WTC11 (cell line): ENCODE measurements at regions not wholly inside any gene's neighbourhood (a gene's known extent, or its start where the extent isn't known, plus 50 kb on each side); places are given as distances from the start of the nearest gene placed in this dataset.

Experiments
- ATAC-seq: fragments of 200-7000 bp; cut with Tn5 transposase; 2 replicates; pipeline ENCODE4 v1.10.0; 2021; ENCODE audit warnings: mild to moderate bottlenecking, moderate library complexity
- CTCF ChIA-PET: fragments of 300-600 bp; sonication (Branson Sonifier 250); formaldehyde crosslinking; loops from one replicate; lab custom pipeline; 2021; ENCODE audit warnings: antibody characterized with exemption; lab: Charles Lee
- POLR2A ChIA-PET: fragments of 350-600 bp; sonication (Branson Sonifier 250); formaldehyde crosslinking; loops from one replicate; lab custom pipeline; 2021; ENCODE audit warnings: antibody characterized with exemption; lab: Charles Lee
- DNase-seq: peaks from one replicate; pipeline ENCODE4 v3.0.0; 2021; ENCODE audit warnings: low spot score
- H3K27ac Mint-ChIP-seq: 2 replicates; pipeline ENCODE4 v1.8.0; 2021; ENCODE audit warnings: mixed read lengths
- H3K27me3 Mint-ChIP-seq: 2 replicates; pipeline ENCODE4 v1.8.0; 2021; ENCODE audit warnings: low read depth, mild to moderate bottlenecking, moderate library complexity, mixed read lengths
- H3K36me3 Mint-ChIP-seq: 2 replicates; pipeline ENCODE4 v1.8.0; 2021; ENCODE audit warnings: mixed read lengths
- H3K4me1 Mint-ChIP-seq: 2 replicates; pipeline ENCODE4 v1.8.0; 2022; ENCODE audit warnings: mixed read lengths
- H3K4me3 Mint-ChIP-seq: 2 replicates; pipeline ENCODE4 v1.8.0; 2021; ENCODE audit warnings: mild to moderate bottlenecking, moderate library complexity, mixed read lengths
- H3K9me3 Mint-ChIP-seq: 2 replicates; pipeline ENCODE4 v1.8.0; 2021; ENCODE audit warnings: mixed read lengths
- ESRRA ChIP-seq: sonication (generic); formaldehyde crosslinking; IDR thresholded peaks from 2 replicates; pipeline ENCODE4 v1.8.1; 2022; ENCODE audit warnings: mild to moderate bottlenecking, missing genetic modification reagents, borderline replicate concordance
- HMGA2 ChIP-seq: fragments of 250-450 bp; sonication (Bioruptor Pico); IDR thresholded peaks from 2 replicates; pipeline ENCODE4 v1.4.0; 2021; ENCODE audit warnings: mild to moderate bottlenecking, moderate library complexity
- JUN ChIP-seq: sonication (generic); formaldehyde crosslinking; IDR thresholded peaks from 2 replicates; pipeline ENCODE4 v1.8.0; 2023; ENCODE audit warnings: mild to moderate bottlenecking, missing genetic modification reagents
- NFE2L1 ChIP-seq: sonication (generic); formaldehyde crosslinking; IDR thresholded peaks from 2 replicates; pipeline ENCODE4 v1.8.1; 2023; ENCODE audit warnings: missing genetic modification reagents
- ZBTB21 ChIP-seq: sonication (generic); formaldehyde crosslinking; IDR thresholded peaks from 2 replicates; pipeline ENCODE4 v1.8.1; 2023; ENCODE audit warnings: mild to moderate bottlenecking, missing genetic modification reagents, borderline replicate concordance
- ZNF317 ChIP-seq: sonication (generic); formaldehyde crosslinking; IDR thresholded peaks from 2 replicates; pipeline ENCODE4 v1.8.1; 2023; ENCODE audit warnings: low read depth, mild to moderate bottlenecking, moderate library complexity, missing genetic modification reagents, borderline replicate concordance
- ZNF416 ChIP-seq: fragments of 250-450 bp; sonication (Bioruptor Pico); IDR thresholded peaks from 2 replicates; pipeline ENCODE4 v1.9.0; 2021; ENCODE audit warnings: mild to moderate bottlenecking, inconsistent platforms
- ZNF671 ChIP-seq: fragments of 250-450 bp; sonication (Bioruptor Pico); IDR thresholded peaks from 2 replicates; pipeline ENCODE4 v1.8.0; 2021; ENCODE audit warnings: mild to moderate bottlenecking
- TF ChIP-seq, protein P1 (sequence below): sonication (generic); formaldehyde crosslinking; conservative IDR thresholded peaks from 2 replicates; pipeline ENCODE4 v1.8.1; 2023; ENCODE audit warnings: mild to moderate bottlenecking, low read depth, missing genetic modification reagents, moderate library complexity
- TF ChIP-seq, protein P2 (sequence below): sonication (generic); formaldehyde crosslinking; conservative IDR thresholded peaks from 2 replicates; pipeline ENCODE4 v1.8.1; 2022; ENCODE audit warnings: mild to moderate bottlenecking, missing genetic modification reagents
- TF ChIP-seq, protein P3 (sequence below): fragments of 250-450 bp; sonication (Bioruptor Pico); IDR thresholded peaks from 2 replicates; pipeline ENCODE4 v1.9.0; 2021; ENCODE audit warnings: moderate library complexity, mild to moderate bottlenecking, inconsistent platforms, borderline replicate concordance
- TF ChIP-seq, protein P4 (sequence below): sonication (generic); formaldehyde crosslinking; IDR thresholded peaks from 2 replicates; pipeline ENCODE4 v1.8.1; 2023; ENCODE audit warnings: mild to moderate bottlenecking, missing genetic modification reagents, borderline replicate concordance
- TF ChIP-seq, protein P5 (sequence below): sonication (generic); formaldehyde crosslinking; IDR thresholded peaks from 2 replicates; pipeline ENCODE4 v1.8.1; 2022; ENCODE audit warnings: mild to moderate bottlenecking, missing genetic modification reagents, moderate library complexity, borderline replicate concordance
- TF ChIP-seq, protein P6 (sequence below): sonication (generic); formaldehyde crosslinking; IDR thresholded peaks from 2 replicates; pipeline ENCODE4 v1.8.1; 2023; ENCODE audit warnings: mild to moderate bottlenecking, missing genetic modification reagents, moderate library complexity

DNA sequence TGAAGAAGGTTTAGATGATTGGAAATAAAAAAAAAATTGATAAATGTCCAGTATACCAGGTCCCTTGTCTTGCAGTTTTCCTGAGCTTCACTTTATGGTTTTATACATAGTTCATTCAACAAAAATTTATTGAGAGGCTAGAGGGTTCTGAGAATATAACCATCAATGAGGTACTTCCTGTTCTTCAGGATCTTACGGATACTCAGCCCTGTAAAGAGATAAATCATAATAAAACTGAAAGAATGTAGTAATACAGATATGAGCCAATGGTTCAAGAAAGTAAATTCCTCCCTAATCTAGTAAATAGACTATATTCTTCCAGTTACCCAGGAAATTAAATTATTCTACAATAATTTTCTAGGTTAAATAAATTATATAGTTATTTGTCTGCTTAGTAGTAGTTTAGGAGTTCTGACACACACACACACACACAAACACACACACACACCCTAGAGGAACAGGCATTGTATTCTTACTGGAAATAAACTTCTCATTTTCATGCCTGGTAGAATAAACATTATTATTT, 70.4 kb upstream of the HMCN1 start (continued):
- TF ChIP-seq, protein P1, sequence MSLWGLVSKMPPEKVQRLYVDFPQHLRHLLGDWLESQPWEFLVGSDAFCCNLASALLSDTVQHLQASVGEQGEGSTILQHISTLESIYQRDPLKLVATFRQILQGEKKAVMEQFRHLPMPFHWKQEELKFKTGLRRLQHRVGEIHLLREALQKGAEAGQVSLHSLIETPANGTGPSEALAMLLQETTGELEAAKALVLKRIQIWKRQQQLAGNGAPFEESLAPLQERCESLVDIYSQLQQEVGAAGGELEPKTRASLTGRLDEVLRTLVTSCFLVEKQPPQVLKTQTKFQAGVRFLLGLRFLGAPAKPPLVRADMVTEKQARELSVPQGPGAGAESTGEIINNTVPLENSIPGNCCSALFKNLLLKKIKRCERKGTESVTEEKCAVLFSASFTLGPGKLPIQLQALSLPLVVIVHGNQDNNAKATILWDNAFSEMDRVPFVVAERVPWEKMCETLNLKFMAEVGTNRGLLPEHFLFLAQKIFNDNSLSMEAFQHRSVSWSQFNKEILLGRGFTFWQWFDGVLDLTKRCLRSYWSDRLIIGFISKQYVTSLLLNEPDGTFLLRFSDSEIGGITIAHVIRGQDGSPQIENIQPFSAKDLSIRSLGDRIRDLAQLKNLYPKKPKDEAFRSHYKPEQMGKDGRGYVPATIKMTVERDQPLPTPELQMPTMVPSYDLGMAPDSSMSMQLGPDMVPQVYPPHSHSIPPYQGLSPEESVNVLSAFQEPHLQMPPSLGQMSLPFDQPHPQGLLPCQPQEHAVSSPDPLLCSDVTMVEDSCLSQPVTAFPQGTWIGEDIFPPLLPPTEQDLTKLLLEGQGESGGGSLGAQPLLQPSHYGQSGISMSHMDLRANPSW (CRISPR knock-in tag): no peak
- TF ChIP-seq, protein P2, sequence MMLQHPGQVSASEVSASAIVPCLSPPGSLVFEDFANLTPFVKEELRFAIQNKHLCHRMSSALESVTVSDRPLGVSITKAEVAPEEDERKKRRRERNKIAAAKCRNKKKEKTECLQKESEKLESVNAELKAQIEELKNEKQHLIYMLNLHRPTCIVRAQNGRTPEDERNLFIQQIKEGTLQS (CRISPR knock-in tag): no peak
- TF ChIP-seq ZBTB21 (no peak), ZNF416 (CRISPR knock-in tag) (no peak), NFE2L1 (CRISPR knock-in tag) (no peak), ZNF317 (no peak), JUN (no peak), HMGA2 (CRISPR knock-in tag) (no peak), ESRRA (CRISPR knock-in tag) (no peak)
- TF ChIP-seq, protein P3, sequence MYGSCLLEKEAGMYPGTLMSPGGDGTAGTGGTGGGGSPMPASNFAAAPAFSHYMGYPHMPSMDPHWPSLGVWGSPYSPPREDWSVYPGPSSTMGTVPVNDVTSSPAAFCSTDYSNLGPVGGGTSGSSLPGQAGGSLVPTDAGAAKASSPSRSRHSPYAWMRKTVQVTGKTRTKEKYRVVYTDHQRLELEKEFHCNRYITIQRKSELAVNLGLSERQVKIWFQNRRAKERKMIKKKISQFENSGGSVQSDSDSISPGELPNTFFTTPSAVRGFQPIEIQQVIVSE (CRISPR knock-in tag): no peak

DNA sequence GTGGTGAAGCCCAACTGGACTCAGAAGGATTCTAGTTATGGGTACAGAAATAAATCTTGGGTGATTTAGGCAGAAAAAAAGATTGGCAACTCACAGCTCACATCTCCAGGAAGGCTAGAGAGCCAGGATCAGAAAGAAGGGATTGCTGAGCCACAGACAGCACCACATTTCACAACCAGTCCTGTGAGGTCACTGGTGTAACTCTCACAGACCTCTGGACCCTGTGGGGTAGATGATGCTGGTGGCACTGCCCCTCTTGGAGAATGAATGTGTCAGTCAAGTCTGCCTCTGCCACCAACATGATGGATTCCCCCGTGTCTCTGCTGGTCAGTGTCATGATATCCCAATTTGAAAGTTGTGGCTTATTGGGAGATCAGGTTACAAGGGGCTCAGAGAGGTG, 70.9 kb upstream of the HMCN1 start:
- no peak for DNase-seq
- peak; percentile 53 for ATAC-seq
- Mint-ChIP-seq H3K4me1 (peaks cover 35% of the 10 kb centered on the region), H3K27ac (no peak overlapping the region), H3K27me3 (no peaks in the 10 kb centered on the region; the same call in 1 of the 2 replicates), H3K36me3 (no peaks in the 10 kb centered on the region), H3K4me3 (no peak overlapping the region), H3K9me3 (no peaks in the 10 kb centered on the region)
- ChIA-PET CTCF (interaction anchor here (1.3 to 3.0 kb wide), 2 partner anchors 17 to 219 kb away, joined by 3 to 14 read pairs; no protein-coding TSS in a partner anchor), POLR2A (no interaction called here)
- TF ChIP-seq, protein P4, sequence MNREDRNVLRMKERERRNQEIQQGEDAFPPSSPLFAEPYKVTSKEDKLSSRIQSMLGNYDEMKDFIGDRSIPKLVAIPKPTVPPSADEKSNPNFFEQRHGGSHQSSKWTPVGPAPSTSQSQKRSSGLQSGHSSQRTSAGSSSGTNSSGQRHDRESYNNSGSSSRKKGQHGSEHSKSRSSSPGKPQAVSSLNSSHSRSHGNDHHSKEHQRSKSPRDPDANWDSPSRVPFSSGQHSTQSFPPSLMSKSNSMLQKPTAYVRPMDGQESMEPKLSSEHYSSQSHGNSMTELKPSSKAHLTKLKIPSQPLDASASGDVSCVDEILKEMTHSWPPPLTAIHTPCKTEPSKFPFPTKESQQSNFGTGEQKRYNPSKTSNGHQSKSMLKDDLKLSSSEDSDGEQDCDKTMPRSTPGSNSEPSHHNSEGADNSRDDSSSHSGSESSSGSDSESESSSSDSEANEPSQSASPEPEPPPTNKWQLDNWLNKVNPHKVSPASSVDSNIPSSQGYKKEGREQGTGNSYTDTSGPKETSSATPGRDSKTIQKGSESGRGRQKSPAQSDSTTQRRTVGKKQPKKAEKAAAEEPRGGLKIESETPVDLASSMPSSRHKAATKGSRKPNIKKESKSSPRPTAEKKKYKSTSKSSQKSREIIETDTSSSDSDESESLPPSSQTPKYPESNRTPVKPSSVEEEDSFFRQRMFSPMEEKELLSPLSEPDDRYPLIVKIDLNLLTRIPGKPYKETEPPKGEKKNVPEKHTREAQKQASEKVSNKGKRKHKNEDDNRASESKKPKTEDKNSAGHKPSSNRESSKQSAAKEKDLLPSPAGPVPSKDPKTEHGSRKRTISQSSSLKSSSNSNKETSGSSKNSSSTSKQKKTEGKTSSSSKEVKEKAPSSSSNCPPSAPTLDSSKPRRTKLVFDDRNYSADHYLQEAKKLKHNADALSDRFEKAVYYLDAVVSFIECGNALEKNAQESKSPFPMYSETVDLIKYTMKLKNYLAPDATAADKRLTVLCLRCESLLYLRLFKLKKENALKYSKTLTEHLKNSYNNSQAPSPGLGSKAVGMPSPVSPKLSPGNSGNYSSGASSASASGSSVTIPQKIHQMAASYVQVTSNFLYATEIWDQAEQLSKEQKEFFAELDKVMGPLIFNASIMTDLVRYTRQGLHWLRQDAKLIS: no peak
- TF ChIP-seq, protein P5, sequence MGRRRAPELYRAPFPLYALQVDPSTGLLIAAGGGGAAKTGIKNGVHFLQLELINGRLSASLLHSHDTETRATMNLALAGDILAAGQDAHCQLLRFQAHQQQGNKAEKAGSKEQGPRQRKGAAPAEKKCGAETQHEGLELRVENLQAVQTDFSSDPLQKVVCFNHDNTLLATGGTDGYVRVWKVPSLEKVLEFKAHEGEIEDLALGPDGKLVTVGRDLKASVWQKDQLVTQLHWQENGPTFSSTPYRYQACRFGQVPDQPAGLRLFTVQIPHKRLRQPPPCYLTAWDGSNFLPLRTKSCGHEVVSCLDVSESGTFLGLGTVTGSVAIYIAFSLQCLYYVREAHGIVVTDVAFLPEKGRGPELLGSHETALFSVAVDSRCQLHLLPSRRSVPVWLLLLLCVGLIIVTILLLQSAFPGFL (CRISPR knock-in tag): no peak

DNA sequence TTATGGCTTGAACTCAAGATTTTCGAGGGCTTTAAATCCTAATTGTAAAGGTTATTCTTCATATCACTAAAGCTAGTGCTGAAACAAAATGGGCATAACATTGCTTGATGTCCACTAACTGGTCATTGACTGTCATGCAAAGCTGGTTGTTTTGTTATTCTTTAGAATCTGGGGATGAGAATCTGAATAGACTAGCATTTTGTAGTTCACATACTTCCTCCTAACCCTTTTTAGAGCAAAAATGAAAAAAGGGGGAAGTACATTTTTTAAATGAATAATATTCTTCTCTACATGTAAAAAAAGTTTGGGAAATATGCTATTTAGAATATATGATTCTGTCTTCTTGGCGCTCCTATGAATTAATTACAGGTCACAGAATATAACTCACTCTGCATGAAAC, 72.2 kb upstream of the HMCN1 start:
- ATAC-seq: no peak
- H3K9me3 Mint-ChIP-seq: peaks cover 2% of the 10 kb centered on the region; the same call in 1 of the 2 replicates
- no peak overlapping the region for H3K4me3 Mint-ChIP-seq
- H3K4me1 Mint-ChIP-seq: peaks cover 35% of the 10 kb centered on the region
- POLR2A ChIA-PET: no interaction called here
- H3K36me3 Mint-ChIP-seq: no peaks in the 10 kb centered on the region
- DNase-seq: no peak
- no peak for TF ChIP-seq HMGA2 (CRISPR knock-in tag)
- no peak for TF ChIP-seq ZNF671 (CRISPR knock-in tag)
- no peak for TF ChIP-seq ESRRA (CRISPR knock-in tag)
- TF ChIP-seq, protein P6, sequence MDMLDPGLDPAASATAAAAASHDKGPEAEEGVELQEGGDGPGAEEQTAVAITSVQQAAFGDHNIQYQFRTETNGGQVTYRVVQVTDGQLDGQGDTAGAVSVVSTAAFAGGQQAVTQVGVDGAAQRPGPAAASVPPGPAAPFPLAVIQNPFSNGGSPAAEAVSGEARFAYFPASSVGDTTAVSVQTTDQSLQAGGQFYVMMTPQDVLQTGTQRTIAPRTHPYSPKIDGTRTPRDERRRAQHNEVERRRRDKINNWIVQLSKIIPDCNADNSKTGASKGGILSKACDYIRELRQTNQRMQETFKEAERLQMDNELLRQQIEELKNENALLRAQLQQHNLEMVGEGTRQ: no peak
- TF ChIP-seq, all 79 proteins: peak for 0
- H3K27ac Mint-ChIP-seq: no peak overlapping the region
- CTCF ChIA-PET: interaction anchor here (0.7 to 3.0 kb wide), 4 partner anchors 9 to 217 kb away, joined by 3 to 14 read pairs (median 3); no protein-coding TSS in a partner anchor
- H3K27me3 Mint-ChIP-seq: no peaks in the 10 kb centered on the region; the same call in 1 of the 2 replicates
